Renal cortical epithelial cell (primary cell): ENCODE measurements at regions not wholly inside any gene's neighbourhood (a gene's known extent, or its start where the extent isn't known, plus 50 kb on each side); places are given as distances from the start of the nearest gene placed in this dataset.
"Not testable (repeated sequence)": the region's sequence is repeated elsewhere in the genome, so short reads cannot be mapped to it uniquely, and the experiment has no call there.

Experiments used
- DNase-seq: peaks from one replicate; pipeline ENCODE4 v3.0.0-alpha.2; 2011; ENCODE audit warnings: low read depth

DNA sequence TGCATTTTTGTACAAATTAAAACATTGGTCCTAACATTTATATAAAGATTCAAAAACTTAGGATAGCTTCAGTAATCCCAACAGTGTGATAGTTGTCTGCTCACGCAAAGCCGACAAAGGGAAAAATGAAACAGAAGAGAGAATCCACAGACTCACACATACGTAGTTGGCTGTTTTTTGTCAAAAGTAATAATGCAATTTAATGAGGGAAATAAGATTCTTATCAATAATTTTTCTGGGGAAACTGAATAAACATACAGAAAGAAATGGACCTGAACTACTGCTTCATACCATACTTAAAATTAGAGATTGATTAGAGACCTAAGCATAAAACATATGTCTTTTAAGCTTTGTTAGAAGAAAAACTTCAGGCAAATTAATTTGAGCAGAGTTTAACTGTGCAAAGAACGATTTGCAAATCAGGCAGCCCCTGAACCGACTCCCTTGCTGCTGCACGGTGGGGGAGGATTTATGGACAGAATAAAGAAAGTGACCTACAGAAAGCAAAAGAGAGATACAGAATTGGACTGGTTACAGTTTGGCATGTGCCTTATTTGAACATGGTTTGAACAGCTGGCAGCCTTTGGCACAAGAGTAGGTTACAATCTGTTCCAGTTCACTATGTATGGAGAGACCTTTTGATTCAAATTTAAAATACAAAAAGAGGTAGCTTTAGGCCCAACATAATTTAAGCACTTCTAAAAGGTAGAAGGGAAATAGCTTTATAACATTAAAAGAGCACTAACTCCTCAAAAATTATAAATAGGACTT lies 64.9 kb upstream of the CTSV start:
- DNase-seq = not testable (repeated sequence)

- DNase-seq = not testable (repeated sequence)
These were observed 60.6 kb upstream of the CTSV start for GRCh38 chr9:97099540-97099939.

GRCh38 chr9:97096793-97097192 lies 57.9 kb upstream of the CTSV start:
- DNase-seq = no peak

DNA sequence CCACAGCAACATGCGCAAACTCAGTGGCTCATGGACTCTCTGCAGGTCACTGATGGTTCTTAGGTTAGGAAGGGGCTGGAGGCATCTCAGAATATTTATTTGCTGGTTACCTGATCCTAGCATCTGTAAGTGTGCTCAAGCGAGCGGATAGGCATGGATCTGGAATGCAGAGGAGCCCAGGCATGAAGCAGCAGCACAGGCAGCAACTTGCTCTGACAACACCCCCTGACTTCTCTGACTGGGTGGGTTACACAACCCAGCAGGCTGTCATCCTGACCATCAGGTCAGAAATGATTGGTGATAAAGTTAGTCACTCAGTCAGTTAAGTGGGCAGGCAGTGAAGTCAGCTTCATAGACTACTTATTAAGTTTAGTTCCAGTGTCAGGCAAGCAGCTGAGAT lies 50.4 kb upstream of the CTSV start:
- peak; percentile 74 for DNase-seq
